Right cardiac atrium (tissue), 5 donors: ENCODE measurements at regions not wholly inside any gene's neighbourhood (a gene's known extent, or its start where the extent isn't known, plus 50 kb on each side); places are given as distances from the start of the nearest gene placed in this dataset.

Experiments
- ATAC-seq, 2 donors: fragments of 200-7000 bp; cut with Tn5 transposase; one replicate each; pipeline versions ENCODE4 v1.8.0 to v1.9.1; 2020; ENCODE audit warnings: moderate library complexity in 2 of 2, mild to moderate bottlenecking in 1 of 2
- DNase-seq, 3 donors: peaks; one replicate each; pipeline ENCODE4 v3.0.0-alpha.2; 2020
- H3K27ac ChIP-seq: one replicate; pipeline ENCODE4 v1.5.1; 2013; ENCODE audit warnings: mild to moderate bottlenecking, low read length, control low read depth, moderate library complexity
- H3K27me3 ChIP-seq: one replicate; pipeline ENCODE4 v1.6.1; 2013; ENCODE audit not compliant: control insufficient read depth, insufficient read depth
- H3K4me1 ChIP-seq: one replicate; pipeline ENCODE4 v1.6.1; 2013; ENCODE audit warnings: low read length; ENCODE audit not compliant: control insufficient read depth, insufficient read depth
- H3K4me3 ChIP-seq: one replicate; pipeline ENCODE4 v1.5.1; 2013; ENCODE audit warnings: low read length, control low read depth
- H3K9me3 ChIP-seq: one replicate; pipeline ENCODE4 v1.6.1; 2013; ENCODE audit warnings: low read length; ENCODE audit not compliant: control insufficient read depth
- WGBS: extraction: QIAGEN DNeasy Blood & Tissue Kit; methylation state at CpG from one replicate; pipeline ENCODE4 v1.1.7; 2013; 5-methylcytosine and 5-hydroxymethylcytosine counted together
- intact Hi-C, 4 donors: fragments of 100-400 bp; cut with DNase I; formaldehyde crosslinking; loops; one replicate each; pipeline versions ENCODE4 v1.11.0 to v1.14.0; 2022 to 2023
- donor health status: healthy with polysubstance abuse.
- donor health status: DM: no; HTN: yes; CAD: no.
- donor health status: DM: no; HTN: no; CAD: no.
- donor health status: DM: no; HTN: yes; CAD: no; lungs with severe emphysema.
- donor health status: DM: yes; HTN: yes; CAD: no.

DNA sequence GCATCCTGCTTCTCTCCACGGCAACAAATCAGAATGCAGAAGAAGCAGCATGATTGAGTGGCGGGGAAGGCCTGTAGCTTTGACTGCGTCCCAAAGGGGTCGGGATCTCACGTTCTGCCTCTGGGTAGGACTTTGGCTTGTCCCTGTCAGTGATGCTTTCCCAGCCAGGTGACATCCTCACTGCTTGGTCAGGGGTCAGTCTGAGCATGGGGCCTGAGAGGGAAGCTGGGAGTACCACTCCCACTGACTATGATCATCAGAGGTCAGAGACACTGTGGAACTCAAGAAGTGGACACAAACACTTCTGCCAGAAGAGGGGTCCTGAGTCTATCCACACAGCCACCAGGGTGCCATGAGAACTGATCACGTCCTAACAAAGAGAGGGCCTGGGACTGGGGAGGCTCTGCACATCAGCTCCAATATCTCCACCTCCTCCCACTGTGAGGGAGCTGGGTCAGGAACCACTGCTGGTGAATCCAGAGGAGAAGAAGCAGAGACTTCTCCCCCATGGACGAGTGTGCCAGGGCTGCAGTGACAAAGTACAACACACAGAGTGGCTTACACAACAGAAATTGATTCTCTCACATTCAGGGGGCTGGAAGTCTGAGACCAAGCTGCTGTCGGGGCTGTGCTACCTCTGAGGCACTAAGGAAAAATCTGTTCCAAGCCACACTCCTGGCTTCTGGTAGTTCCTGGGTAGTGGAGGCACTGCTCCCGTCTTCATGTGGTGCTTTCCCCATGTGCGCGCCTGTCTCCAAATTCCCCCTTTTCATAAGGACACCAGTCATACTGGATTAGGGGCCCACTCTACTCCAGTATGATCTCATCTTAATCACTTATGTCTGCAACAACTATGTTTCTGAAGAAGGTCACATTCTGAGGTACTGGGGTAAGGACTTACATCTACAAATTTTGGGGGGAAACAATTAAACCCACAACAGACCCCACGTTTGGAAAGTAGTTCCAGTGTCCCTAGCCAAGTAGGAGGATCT lies 131.1 kb downstream of the CYP26A1 start:
- 81% methylated on average over 12 of the region's 12 CpGs for WGBS
- no peak for ATAC-seq

DNA sequence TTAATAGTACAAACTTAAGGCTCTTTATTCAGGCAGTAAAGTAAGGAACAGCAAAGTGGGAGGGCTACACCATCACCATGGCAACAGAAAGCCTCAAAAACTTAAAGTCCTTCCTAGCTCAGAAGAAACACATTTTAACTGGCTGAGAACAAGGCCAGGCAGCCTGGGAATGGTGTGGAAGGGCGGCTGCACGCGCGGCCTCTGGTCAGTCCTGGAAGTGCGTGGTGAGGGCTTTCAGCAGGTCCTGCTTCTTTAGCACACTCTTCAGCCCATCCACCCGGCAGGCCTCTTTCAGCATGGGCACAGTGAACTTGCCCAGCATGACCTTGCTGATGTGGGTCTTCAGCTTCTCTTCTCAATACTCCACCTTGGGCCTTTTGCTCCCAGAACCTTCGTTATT lies 133.0 kb downstream of the CYP26A1 start:
- Histone ChIP-seq H3K4me3 (no peak overlapping the region), H3K9me3 (no peaks in the 10 kb centered on the region), H3K27ac (no peak overlapping the region), H3K4me1 (no peaks in the 10 kb centered on the region), H3K27me3 (no peaks in the 10 kb centered on the region)
- intact Hi-C loops, result no loop called here
- ATAC-seq (peak in 1 of 2 donors; percentile 35), DNase-seq (no peak)
- WGBS, result 85% methylated on average over 7 of the region's 7 CpGs

More for the DNA sequence above, 131.1 kb downstream of the CYP26A1 start:
- intact Hi-C loops, result no loop called here
- no peaks in the 10 kb centered on the region for H3K27me3 ChIP-seq
- H3K9me3 ChIP-seq, result no peaks in the 10 kb centered on the region
- no peak overlapping the region for H3K27ac ChIP-seq
- no peaks in the 10 kb centered on the region for H3K4me1 ChIP-seq
- DNase-seq, result no peak
- no peak overlapping the region for H3K4me3 ChIP-seq

DNA sequence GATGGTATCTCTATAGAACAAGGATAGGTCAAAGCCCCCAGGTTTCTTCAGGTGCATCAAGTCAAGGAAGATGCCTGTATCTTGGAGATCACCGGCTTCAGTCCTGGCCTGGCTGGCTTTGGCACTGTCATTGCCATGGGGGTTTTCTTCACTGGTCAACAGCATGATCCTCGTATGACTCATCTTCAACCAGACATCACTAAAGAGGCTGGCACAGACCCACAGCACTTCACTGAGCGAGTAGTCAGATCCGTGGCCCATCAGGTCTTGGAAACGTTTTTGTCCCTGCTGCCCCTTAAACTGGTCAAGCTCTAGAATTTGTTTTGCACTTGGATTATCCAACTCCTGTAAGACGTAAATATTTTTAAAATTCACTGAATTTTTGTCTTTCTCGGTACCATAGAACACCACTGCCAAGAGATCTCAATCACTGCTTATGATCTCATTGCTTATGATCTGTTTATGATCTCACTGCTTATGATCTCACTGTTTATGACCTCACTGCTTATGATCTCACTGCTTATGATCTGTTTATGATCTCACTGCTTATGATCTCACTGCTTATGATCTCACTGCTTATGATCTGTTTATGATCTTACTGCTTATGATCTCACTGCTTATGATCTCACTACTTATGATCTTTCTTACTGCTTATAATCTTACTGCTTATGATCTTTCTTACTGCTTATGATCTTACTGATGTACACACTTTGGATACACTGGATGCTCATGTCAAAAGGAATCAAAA lies 135.2 kb downstream of the CYP26A1 start:
- peak in 2 of 3 donors; percentile 38 to 48 for DNase-seq
- no peaks in the 10 kb centered on the region for H3K27me3 ChIP-seq
- H3K9me3 ChIP-seq, result no peaks in the 10 kb centered on the region
- H3K27ac ChIP-seq, result no peak overlapping the region
- no peaks in the 10 kb centered on the region for H3K4me1 ChIP-seq
- intact Hi-C loops, result no loop called here
- peak; percentile 43 to 62 for ATAC-seq
- H3K4me3 ChIP-seq, result no peak overlapping the region
- WGBS, result 76% methylated on average over 7 of the region's 7 CpGs

DNA sequence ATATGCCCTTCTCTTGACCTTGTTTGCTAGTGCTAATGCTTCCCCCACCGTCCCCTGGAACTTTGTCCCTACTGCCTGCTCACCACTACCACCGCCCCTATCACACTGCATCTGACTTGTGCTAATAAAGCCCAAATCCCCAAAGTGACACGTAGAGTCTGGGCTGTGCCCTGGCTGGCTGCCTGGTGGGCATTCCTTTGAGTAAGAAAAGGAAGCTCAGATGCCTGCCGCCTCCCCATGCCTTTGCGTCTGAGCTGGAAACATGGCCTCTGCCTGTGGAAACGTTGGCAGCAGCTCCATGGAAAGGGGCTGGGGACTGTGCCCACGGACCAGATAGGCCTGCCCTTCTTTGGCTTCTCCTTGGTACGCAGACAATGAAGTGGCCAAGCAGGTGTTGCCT lies 138.3 kb downstream of the CYP26A1 start:
- Histone ChIP-seq H3K9me3 (no peaks in the 10 kb centered on the region), H3K4me3 (no peak overlapping the region), H3K4me1 (no peaks in the 10 kb centered on the region), H3K27me3 (no peaks in the 10 kb centered on the region), H3K27ac (no peak overlapping the region)
- WGBS, result 50% methylated on average over 8 of the region's 8 CpGs
- intact Hi-C loops, result no loop called here
- DNase-seq (peak in 1 of 3 donors; percentile 58), ATAC-seq (no peak)

DNA sequence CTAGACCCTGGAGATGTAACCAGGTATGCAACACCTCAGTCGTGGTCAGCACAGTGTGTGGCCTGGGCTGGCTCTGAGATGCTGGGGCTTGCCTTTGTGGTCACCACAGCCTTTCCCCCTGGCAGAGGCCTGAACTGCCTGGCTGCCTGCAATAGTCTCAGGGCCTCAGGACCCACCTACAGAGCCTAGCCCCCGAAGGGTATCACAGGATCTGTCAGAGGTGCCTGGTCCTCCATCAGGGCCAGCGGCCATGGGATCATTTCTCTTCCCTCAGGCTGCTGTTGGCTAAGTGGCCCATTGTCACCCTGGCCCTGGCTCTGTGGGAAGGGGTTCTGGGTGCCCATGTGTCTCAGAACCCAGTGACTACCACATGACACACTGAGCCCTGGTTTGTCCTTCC lies 141.6 kb downstream of the CYP26A1 start:
- ATAC-seq (no peak), DNase-seq (no peak)
- Histone ChIP-seq H3K27ac (no peak overlapping the region), H3K4me1 (no peaks in the 10 kb centered on the region), H3K9me3 (no peaks in the 10 kb centered on the region), H3K27me3 (no peaks in the 10 kb centered on the region), H3K4me3 (no peak overlapping the region)
- intact Hi-C loops, result no loop called here
- 86% methylated on average over 3 of the region's 3 CpGs for WGBS

DNA sequence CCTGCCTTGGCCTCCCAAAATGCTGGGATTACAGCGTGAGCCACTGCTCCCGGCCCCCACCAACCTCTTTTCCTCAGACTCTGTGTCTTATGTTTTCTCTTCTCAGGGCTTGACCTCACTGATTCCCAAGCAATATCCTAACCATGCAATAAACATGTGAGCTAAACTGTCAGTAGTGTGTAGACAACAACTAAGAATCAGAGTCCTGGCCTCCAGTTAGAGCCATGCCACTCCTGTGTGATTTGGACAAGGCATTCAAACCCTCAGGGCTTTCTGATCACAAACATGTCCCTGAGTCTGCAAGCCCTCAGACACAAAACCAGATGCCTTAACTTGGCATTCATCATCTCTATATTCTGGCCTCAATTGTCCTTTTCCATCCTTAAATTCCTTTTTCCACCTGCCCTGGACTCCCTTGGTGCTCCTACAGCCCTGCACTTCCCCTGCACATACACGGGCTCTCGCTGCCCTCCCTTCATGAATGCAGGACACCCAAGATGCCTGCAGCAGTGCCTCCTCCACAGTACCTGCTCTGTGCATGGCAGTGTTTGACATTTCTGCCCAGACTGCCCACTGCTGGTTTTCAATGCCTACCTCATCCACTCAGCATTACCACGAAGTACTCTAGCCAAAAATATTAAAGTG lies 142.8 kb downstream of the CYP26A1 start:
- no peak for ATAC-seq
- no peaks in the 10 kb centered on the region for H3K4me1 ChIP-seq
- WGBS, result 85% methylated on average over 5 of the region's 5 CpGs

DNA sequence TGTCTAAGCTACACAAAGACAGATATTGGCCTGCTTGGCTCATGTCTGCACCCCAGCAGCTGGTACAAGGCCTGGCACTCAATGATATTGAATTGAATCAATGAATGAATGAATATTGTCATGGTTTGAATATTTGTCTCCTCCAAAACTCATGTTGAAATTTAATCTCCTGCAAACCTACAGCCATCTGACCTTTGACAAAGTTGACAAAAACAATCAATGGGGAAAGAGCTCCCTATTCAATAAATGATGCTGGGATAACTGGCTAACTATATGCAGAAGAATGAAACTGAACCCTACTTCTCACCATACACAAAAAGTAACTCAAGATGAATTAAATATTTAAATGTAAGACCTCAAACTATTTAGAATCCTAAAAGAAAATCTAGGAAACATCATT lies 144.7 kb downstream of the CYP26A1 start:
- intact Hi-C loops, result no loop called here
- DNase-seq, result no peak
- no peaks in the 10 kb centered on the region for H3K9me3 ChIP-seq
- H3K27me3 ChIP-seq, result no peaks in the 10 kb centered on the region
- no peak overlapping the region for H3K27ac ChIP-seq
- H3K4me3 ChIP-seq, result no peak overlapping the region
- H3K4me1 ChIP-seq, result no peaks in the 10 kb centered on the region
- no peak for ATAC-seq

More for the DNA sequence above, 142.8 kb downstream of the CYP26A1 start:
- H3K9me3 ChIP-seq, result no peaks in the 10 kb centered on the region
- no peak for DNase-seq
- no peak overlapping the region for H3K4me3 ChIP-seq
- H3K27me3 ChIP-seq, result no peaks in the 10 kb centered on the region
- intact Hi-C loops, result no loop called here
- H3K27ac ChIP-seq, result no peak overlapping the region

DNA sequence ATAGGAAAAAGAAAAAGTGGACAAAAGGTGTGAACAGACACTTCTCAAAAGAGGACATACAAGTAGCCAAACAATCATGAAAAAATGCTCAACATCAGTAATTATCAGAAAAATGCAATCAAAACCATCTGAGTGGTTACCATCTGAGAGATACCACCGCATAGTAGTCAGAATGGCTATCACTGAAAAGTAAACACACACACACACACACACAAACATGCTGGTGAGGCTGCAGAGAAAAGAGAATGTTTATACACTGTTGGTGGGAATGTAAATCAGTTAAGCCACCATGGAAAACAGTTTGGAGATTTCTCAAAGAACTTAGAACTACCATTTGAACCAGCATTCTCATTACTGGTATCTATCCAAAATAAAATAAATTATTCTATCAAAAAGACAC lies 145.7 kb downstream of the CYP26A1 start:
- H3K27me3 ChIP-seq, result no peaks in the 10 kb centered on the region
- H3K4me1 ChIP-seq, result no peaks in the 10 kb centered on the region
- no peak overlapping the region for H3K4me3 ChIP-seq
- DNase-seq (no peak), ATAC-seq (no peak)
- H3K27ac ChIP-seq, result no peak overlapping the region
- 85% methylated on average over 1 of the region's 1 CpG for WGBS
- intact Hi-C loops, result no loop called here
- no peaks in the 10 kb centered on the region for H3K9me3 ChIP-seq

DNA sequence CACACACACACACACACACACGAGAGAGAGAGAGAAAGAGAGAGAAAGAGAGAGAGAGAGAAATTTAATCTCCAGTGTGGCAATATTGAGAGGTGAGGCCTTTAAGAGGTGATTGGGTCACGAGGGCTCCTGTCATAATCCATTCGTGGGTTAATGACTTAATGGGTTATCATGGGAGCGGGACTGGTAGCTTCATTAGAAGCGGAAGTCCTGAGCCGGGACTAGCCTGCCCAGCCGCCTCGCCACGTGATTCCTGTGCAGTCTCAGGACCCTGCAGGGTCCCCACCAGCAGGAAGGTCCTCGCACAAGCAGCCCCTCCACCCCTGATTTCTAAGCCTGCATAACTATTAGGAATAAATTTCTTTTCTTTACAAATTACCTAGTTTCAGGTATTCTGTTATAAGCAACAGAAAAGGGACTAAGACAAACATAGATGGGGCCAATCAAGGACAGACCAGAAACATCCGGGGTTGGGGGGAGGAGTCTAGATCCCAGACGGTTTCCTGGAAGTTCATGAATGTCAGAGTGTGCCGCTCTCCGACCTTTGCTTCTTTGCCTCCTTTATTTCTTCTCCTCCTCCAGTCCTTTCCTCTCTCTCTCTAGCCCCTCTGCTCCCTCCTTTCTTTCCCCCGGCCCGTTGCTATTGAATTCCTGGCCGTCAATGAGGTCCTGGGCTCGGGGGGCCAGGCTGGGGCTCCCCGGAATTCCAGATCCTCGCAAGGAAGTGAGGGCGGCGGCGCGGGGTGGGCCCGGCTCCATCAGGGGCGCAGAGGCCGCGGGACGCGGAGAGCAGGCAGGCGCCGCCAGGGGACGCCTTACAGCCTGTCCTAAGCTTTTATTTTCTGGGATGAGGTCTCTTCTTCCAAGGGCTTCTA lies 146.8 kb downstream of the CYP26A1 start:
- 72% methylated on average over 33 of the region's 33 CpGs for WGBS
- intact Hi-C loops, result no loop called here
- peak in 1 of 2 donors; percentile 31 for ATAC-seq

DNA sequence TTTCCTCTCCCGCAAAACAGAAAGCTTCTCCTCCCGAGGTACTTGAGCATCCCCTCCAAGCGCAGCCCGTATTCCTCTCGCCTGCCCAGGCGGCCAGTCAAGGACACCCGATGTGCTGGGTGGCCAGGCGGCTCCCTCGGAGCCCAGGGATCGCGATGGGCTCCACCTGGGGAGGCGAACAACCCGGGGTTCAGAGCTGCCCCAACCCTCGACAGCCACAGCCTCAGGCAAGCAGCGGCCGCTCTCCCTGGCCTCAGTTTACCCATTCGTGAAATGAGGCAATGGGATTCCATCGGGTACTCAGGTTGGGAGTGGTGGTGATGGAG lies 147.4 kb downstream of the CYP26A1 start:
- DNase-seq (no peak), ATAC-seq (no peak)
- Histone ChIP-seq H3K27ac (no peak overlapping the region), H3K4me1 (peaks cover 5% of the 10 kb centered on the region), H3K27me3 (no peaks in the 10 kb centered on the region), H3K4me3 (no peak overlapping the region), H3K9me3 (no peaks in the 10 kb centered on the region)
- 93% methylated on average over 18 of the region's 18 CpGs for WGBS
- intact Hi-C loops, result no loop called here

More for the DNA sequence above, 146.8 kb downstream of the CYP26A1 start:
- no peak overlapping the region for H3K27ac ChIP-seq
- DNase-seq, result no peak
- no peaks in the 10 kb centered on the region for H3K4me1 ChIP-seq
- no peaks in the 10 kb centered on the region for H3K27me3 ChIP-seq
- no peaks in the 10 kb centered on the region for H3K9me3 ChIP-seq
- H3K4me3 ChIP-seq, result no peak overlapping the region
